GM12878 (cell line): ENCODE measurements at regions not wholly inside any gene's neighbourhood (a gene's known extent, or its start where the extent isn't known, plus 50 kb on each side); places are given as distances from the start of the nearest gene placed in this dataset.

Source experiments
- ATAC-seq: fragments of 200-7000 bp; cut with Tn5 transposase; 3 replicates; pipeline ENCODE4 v1.9.1; 2020; ENCODE audit warnings: mild to moderate bottlenecking, moderate library complexity
- BruUV-seq: library from RNA; stranded (reverse); fragments of 400-500 nt; replicated peaks from 2 replicates; lab custom pipeline; 2021; lab: Mats Ljungman, UMichigan
- CTCF ChIA-PET: fragments of 300-600 bp; sonication (Branson Sonifier 250); formaldehyde crosslinking; extraction: SDS; loops from one replicate; lab custom pipeline; 2021; ENCODE audit warnings: inconsistent platforms; lab: Yijun Ruan, JAX
- POLR2A ChIA-PET: fragments of 350-600 bp; formaldehyde crosslinking; extraction: SDS; loops from one replicate; lab custom pipeline; 2021; ENCODE audit warnings: inconsistent platforms; lab: Charles Lee
- RAD21 ChIA-PET: fragments of 300-600 bp; sonication (Branson Sonifier 250); formaldehyde crosslinking; loops from one replicate; lab custom pipeline; 2023; ENCODE audit warnings: antibody characterized with exemption; ENCODE audit not compliant: unreplicated experiment; lab: Charles Lee
- SMC1A ChIA-PET: fragments of 300-600 bp; sonication (Branson Sonifier 250); formaldehyde crosslinking; loops from one replicate; lab custom pipeline; 2023; ENCODE audit not compliant: unreplicated experiment, uncharacterized antibody; lab: Charles Lee
- DNase-seq: peaks from one replicate; pipeline ENCODE4 v3.0.0-alpha.2; 2011; ENCODE audit warnings: low read depth, low spot score
- FAIRE-seq: peaks from 3 replicates; lab custom pipeline; 2011; peaks lifted over from hg19 to GRCh38; lab: Jason Lieb, UNC
- H2AFZ ChIP-seq: 2 replicates; pipeline ENCODE4 v1.6.0; 2011; ENCODE audit warnings: low read depth, low read length, control low read depth; ENCODE audit not compliant: control insufficient read depth
- H3K27ac ChIP-seq: 2 replicates; pipeline ENCODE4 v1.5.1; 2011; ENCODE audit warnings: control low read depth; ENCODE audit not compliant: control insufficient read depth, insufficient read depth
- H3K27me3 ChIP-seq, 2 experiments: replicated peaks in 1 of 2; 2 replicates each; pipeline versions ENCODE4 v1.6.0 to v1.6.1; 2011; ENCODE audit warnings: low read length in 1 of 2; ENCODE audit not compliant: control insufficient read depth in 2 of 2, insufficient read depth in 2 of 2
- H3K36me3 ChIP-seq, 2 experiments: 2 replicates each; pipeline ENCODE4 v1.5.1; 2011; ENCODE audit warnings: low read length in 1 of 2; ENCODE audit not compliant: control insufficient read depth in 2 of 2, insufficient read depth in 2 of 2
- H3K4me1 ChIP-seq: 2 replicates; pipeline ENCODE4 v1.6.1; 2011; ENCODE audit warnings: mild to moderate bottlenecking, low read length, moderate library complexity, mixed read lengths; ENCODE audit not compliant: control insufficient read depth, insufficient read depth
- H3K4me2 ChIP-seq: 2 replicates; pipeline ENCODE4 v1.6.0; 2011; ENCODE audit warnings: control low read depth; ENCODE audit not compliant: control insufficient read depth, insufficient read depth
- H3K4me3 ChIP-seq: fragments of 200-600 bp; sonication (generic); 2 replicates; pipeline ENCODE4 v1.5.1; 2016
- H3K79me2 ChIP-seq: 2 replicates; pipeline ENCODE4 v1.6.0; 2011; ENCODE audit warnings: low read length; ENCODE audit not compliant: control insufficient read depth, insufficient read depth
- H3K9ac ChIP-seq: 2 replicates; pipeline ENCODE4 v1.8.0; 2011; ENCODE audit warnings: low read length, control low read depth, mixed read lengths; ENCODE audit not compliant: control insufficient read depth, insufficient read depth
- H3K9me3 ChIP-seq: replicated peaks from 3 replicates; pipeline ENCODE4 v1.5.1; 2011; ENCODE audit warnings: mild to moderate bottlenecking, low read length; ENCODE audit not compliant: control insufficient read depth, insufficient read depth
- H4K20me1 ChIP-seq: 2 replicates; pipeline ENCODE4 v1.6.0; 2011; ENCODE audit not compliant: control insufficient read depth, insufficient read depth
- BCL11A ChIP-seq: IDR thresholded peaks from 2 replicates; pipeline ENCODE4 v1.6.1; 2011; ENCODE audit warnings: low read depth, low read length
- BRCA1 ChIP-seq: IDR thresholded peaks from 2 replicates; pipeline ENCODE4 v1.6.1; 2011; ENCODE audit warnings: low read depth, low read length, improper control_type of control experiment
- CBX5 ChIP-seq: sonication (generic); IDR thresholded peaks from 2 replicates; pipeline ENCODE4 v1.6.1; 2016; ENCODE audit warnings: low read depth, moderate library complexity, mild to moderate bottlenecking, inconsistent platforms
- CHD2 ChIP-seq: IDR thresholded peaks from 2 replicates; pipeline ENCODE4 v1.6.1; 2011; ENCODE audit warnings: low read depth, low read length, improper control_type of control experiment, borderline replicate concordance
- E4F1 ChIP-seq: fragments of 450-650 bp; IDR thresholded peaks from 2 replicates; pipeline ENCODE4 v1.6.1; 2018; ENCODE audit warnings: borderline replicate concordance, mild to moderate bottlenecking; ENCODE audit not compliant: partially characterized antibody
- EED ChIP-seq: sonication (generic); IDR thresholded peaks from 2 replicates; pipeline ENCODE4 v1.6.1; 2016; ENCODE audit warnings: antibody characterized with exemption, low read depth
- GATAD2B ChIP-seq: fragments of 450-650 bp; conservative IDR thresholded peaks from 2 replicates; pipeline ENCODE4 v1.6.1; 2017; ENCODE audit warnings: low read depth, mild to moderate bottlenecking, moderate library complexity
- NR2C2 ChIP-seq: IDR thresholded peaks from 2 replicates; pipeline ENCODE4 v1.6.1; 2011; ENCODE audit warnings: borderline replicate concordance, low read depth; ENCODE audit not compliant: control insufficient read depth, insufficient read length
- SMAD5 ChIP-seq: IDR thresholded peaks from 2 replicates; pipeline ENCODE4 v1.6.1; 2016; ENCODE audit warnings: antibody characterized with exemption, low read depth
- USF1 ChIP-seq: IDR thresholded peaks from 2 replicates; pipeline ENCODE4 v1.6.1; 2011; ENCODE audit warnings: borderline replicate concordance, low read depth, mild to moderate bottlenecking, moderate library complexity, mixed read lengths, low read length; ENCODE audit not compliant: insufficient read depth; ENCODE audit errors: extremely low read length
- WGBS: methylation state at CpG from one replicate; pipeline ENCODE4 v1.1.6; 2016; ENCODE audit warnings: low lambda C conversion rate; ENCODE audit not compliant: insufficient replicate concordance, insufficient coverage; ENCODE audit errors: missing lambda C conversion rate; 5-methylcytosine and 5-hydroxymethylcytosine counted together
- in situ Hi-C: fragments of 300-500 bp; cut with MboI; formaldehyde crosslinking; loops from 9 replicates; pipeline ENCODE4 v1.14.3; 2018; ENCODE audit warnings: mixed read lengths
- intact Hi-C: fragments of 100-400 bp; cut with micrococcal nuclease; formaldehyde crosslinking; loops from one replicate; pipeline ENCODE4 v1.14.2; 2022; ENCODE audit not compliant: unreplicated experiment

DNA sequence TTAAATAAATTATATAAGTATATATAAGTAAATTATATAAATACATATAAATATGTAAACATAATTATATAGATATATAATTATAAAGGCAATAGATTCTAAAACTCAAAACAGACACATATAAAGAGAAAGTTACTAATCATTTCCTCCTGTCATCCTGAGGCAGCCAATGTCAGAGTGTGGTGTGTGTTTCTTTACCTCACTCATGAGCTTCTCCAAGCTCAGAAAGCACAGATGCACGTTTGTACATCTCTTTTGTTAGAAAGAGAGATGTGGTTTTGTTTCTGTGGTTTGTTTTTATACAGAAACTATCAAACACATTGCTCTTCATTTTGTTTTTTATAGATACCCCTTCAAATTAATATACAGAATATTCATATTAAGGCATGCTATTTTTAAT is 594.8 kb downstream of the USP25 start:
- WGBS, result 0% methylated on average over 1 of the region's 1 CpG
- POLR2A ChIA-PET, result no interaction called here

More for the DNA sequence above, 594.8 kb downstream of the USP25 start:
- RAD21 ChIA-PET, result no interaction called here
- no peak overlapping the region for H3K4me2 ChIP-seq
- CTCF ChIA-PET, result no interaction called here
- ATAC-seq (no peak), DNase-seq (no peak), FAIRE-seq (no peak)
- H3K4me1 ChIP-seq, result no peaks in the 10 kb centered on the region
- H3K36me3 ChIP-seq, result no peaks in the 10 kb centered on the region
- H3K27ac ChIP-seq, result no peak overlapping the region
- SMC1A ChIA-PET, result no interaction called here
- H3K79me2 ChIP-seq, result no peaks in the 10 kb centered on the region
- H3K9me3 ChIP-seq, result no peaks in the 10 kb centered on the region
- no peaks in the 10 kb centered on the region for H4K20me1 ChIP-seq
- no peak overlapping the region for H2AFZ ChIP-seq
- intact Hi-C loops (no loop called here), in situ Hi-C loops (loop anchor here (5.0 kb wide), 1 partner anchor 242 kb away; no protein-coding TSS in a partner anchor)
- no peaks in the 10 kb centered on the region for H3K27me3 ChIP-seq
- H3K9ac ChIP-seq, result no peak overlapping the region
- H3K4me3 ChIP-seq, result no peak overlapping the region
- no TSS peak for BruUV-seq
- no peak for TF ChIP-seq CBX5
- no peak for TF ChIP-seq E4F1
- no peak for TF ChIP-seq GATAD2B
- no peak for TF ChIP-seq NR2C2
- TF ChIP-seq BRCA1, result no peak
- no peak for TF ChIP-seq BCL11A
- no peak for TF ChIP-seq CHD2
- no peak for TF ChIP-seq USF1
- no peak for TF ChIP-seq SMAD5
- TF ChIP-seq EED, result no peak
- TF ChIP-seq, all 136 proteins: peak for 0
